GOT3 (cell line): ENCODE measurements at regions not wholly inside any gene's neighbourhood (a gene's known extent, or its start where the extent isn't known, plus 50 kb on each side); places are given as distances from the start of the nearest gene placed in this dataset.

Source experiments
- DNase-seq: peaks from one replicate; lab custom pipeline; 2025; ENCODE audit warnings: mixed read lengths; lab: John Stamatoyannopoulos, UW

- DNase-seq, result no peak
Observed at GRCh38 chr10:10310498-10310897, 707.2 kb upstream of the CELF2 start.

DNA sequence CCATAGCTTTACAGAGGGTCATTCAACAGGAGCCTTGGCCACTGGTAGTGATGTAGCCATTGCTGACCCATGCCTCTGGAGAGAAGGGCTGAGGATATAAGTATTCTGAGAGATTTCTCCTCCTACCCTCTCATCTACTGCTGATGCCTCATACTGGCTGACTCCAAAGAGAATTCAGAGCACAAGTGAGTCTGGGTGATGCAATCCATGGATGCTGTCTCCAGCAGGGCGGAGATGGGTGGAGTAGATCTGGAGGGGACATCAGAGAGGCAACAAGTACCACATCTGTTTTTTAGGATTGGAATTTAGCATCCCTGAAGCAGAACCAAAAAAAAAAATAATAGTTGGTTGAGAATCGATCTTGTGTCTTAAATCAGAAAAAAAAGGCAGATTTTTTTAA is 705.7 kb upstream of the CELF2 start:
- no peak for DNase-seq

DNA sequence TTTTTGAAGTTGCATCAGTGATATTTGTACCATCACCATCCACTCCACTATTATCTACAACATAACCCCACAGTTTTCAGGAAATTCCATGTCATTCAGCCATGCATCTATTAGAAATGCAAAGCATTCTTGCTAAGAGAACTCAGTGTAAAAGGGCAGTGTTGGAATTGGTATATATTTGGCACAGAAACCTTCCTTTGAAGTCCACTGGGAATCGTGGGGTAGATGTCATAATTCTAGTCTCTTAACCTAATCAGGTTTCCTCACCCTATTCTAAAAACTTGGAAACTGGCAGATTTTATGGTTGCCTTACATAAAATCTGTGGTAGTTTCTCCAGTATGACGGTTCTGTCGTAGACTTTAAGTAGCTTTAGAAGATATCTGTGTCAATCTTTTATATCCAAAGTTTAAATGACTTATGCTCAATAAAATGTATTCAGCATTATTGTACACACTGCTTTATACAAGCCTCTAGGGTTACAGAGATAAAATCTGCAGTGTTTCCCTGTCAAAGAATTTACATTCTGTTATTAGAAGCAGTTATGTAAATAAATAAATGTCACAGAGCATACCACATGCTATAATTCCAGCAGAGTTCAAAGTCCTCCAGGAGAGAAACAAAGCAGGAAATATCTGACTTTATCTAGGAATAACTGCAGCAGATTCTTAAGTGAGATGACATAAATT is 704.4 kb upstream of the CELF2 start:
- DNase-seq, result no peak

DNA sequence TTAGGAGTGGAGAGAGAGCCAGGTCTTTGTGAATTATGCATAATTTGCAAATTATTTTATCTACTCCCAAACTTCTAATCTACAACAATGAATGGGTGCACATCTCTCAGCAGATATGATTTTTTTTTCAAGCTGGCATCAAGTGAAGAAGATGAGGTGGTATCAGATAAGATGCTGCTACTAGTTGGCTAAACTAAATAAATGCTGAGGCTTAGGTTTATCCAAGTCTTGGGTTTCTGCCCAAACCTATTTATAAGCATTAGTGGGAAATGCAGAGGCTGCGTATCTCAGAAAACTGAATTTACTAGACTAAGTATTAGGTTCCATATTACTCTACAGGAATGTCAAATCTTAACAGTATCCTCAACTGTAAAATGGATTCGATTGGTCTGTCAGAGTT is 703.0 kb upstream of the CELF2 start:
- DNase-seq, result no peak

DNA sequence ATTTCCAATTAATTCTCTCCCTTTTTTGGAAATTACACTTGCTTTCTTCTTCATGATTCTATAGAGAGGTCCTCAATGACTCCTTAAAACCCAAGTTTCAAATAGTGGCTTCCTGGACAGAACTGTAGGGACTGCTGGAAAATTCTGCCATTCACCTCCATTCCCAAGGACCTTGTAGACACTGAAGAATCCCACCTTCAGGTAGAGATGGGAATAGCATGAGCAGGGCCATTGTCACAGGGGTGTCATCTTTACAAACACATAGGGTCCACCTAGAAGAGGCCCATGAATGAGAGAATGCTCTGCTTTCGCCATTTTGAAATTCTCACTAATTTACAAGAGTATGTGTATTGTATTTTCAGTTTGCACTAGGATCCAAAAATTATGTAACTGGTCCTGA is 701.7 kb upstream of the CELF2 start:
- no peak for DNase-seq

GRCh38 chr10:10317151-10317550 is 700.5 kb upstream of the CELF2 start:
- DNase-seq, result no peak

- DNase-seq, result no peak
Observed at GRCh38 chr10:10318856-10319255, 698.8 kb upstream of the CELF2 start.

- DNase-seq, result no peak
Observed at GRCh38 chr10:10320956-10321355, 696.7 kb upstream of the CELF2 start.

DNA sequence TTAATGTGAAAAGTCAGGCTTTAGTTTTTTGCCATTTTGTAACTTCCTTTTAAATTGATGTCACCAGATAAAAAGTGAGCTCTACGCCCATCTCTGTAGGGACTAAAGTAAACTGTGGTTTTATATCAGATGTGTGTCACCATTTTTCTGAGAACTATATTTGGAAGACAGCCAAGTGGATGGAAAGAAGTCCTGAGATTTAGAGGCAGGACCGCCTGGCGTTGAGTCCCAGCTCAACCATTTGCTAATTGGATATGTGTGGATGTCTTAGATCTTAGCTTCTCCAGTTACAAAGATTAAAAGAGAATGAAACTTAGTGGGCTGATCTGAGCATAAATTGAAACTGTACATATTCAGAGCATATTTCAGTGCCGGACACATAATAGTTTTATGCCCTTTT is 691.6 kb upstream of the CELF2 start:
- no peak for DNase-seq

DNA sequence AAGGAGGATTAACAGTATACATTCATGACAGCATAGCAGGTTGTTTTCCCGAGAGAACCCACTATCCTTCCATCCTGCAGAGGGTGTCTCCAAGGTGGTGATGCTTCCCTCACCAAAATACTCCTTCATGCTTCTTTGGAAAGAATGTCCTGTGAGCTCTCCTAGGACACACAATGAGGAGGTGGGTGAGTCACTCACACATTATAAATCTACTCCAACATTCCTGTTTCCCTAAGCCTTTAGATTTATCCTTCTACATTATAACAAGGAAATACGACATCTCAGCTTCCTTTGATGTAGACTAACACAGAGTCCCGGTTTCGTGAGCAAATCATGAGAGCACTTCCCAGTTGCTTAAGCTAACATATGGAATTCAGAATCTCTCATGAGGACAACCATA is 689.7 kb upstream of the CELF2 start:
- no peak for DNase-seq

DNA sequence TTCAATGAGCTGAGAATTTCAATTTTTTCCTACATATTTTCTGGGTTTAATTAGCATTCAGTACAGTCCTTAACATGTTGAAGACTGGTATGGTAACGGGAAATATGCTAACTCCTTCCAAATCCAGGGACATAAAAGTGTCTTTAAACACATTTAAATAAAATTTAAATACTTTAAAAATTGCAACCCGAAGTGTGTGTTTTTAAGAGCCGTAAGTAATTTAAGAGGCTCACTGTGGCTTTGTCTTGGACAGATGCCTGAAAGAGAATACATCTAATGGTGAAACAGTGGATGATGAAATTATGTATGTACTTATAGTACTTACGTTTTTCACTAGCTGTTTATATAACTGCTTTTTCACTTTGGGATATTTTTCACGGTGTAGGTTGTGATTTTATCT is 687.3 kb upstream of the CELF2 start:
- no peak for DNase-seq

DNA sequence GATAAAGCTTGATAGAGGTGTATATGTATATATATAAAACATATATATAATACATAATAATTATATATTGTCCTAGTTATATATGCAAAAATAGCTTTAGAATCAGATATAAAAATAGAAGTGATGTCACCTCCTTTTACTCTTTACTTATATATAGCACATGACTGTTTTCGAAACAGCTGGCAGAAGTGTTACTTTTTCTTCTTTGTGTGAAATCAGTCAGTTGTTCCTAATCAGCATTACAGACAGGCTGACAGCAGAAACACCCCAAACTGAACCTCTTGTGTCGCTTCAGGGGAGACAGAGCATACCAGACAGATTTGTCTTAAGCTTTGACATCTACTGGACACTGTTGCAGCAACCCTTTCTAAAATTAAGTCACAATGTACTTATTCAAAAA is 684.9 kb upstream of the CELF2 start:
- DNase-seq, result no peak

GRCh38 chr10:10333622-10334021 is 684.0 kb upstream of the CELF2 start:
- no peak for DNase-seq

DNA sequence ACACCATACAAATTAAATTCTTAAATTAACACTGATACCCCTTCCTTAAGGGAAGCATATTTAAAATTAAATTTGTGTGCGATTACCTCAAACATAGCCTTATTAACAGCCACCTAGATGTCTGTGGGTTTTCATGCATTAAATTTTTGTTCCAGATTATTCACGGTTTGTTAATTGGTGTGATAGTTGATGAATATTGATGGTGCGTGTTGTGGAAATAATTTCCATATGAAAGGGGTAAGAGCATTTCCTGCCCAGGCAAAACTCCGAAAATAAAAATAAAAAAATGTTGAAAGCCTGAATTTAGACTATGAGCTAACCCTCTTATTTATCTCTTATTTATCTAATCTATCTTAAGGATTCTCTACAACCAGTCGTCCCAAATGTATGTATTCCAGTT is 679.3 kb upstream of the CELF2 start:
- DNase-seq, result no peak

GRCh38 chr10:10346390-10347150 is 671.1 kb upstream of the CELF2 start:
- DNase-seq, result no peak

GRCh38 chr10:10350050-10350449 is 667.6 kb upstream of the CELF2 start:
- DNase-seq, result no peak

DNA sequence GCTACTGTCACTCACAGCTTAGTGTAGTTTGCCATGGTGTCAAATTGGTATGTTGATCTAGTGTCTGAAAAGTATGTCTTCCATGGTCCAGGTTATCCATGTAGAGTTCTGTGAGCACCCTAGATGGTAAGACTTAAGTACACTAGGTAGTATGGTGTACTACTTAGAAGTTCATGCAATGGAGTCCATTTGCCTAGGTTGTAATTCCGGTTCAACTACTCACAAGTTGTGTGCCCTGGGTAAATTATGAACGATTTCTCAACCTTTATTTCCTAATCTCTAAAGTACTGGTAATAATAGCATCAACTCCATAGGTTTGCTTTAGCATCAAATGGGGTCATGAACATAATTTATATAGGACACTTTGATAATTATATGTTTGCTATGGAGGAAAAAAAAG is 666.2 kb upstream of the CELF2 start:
- DNase-seq, result no peak

DNA sequence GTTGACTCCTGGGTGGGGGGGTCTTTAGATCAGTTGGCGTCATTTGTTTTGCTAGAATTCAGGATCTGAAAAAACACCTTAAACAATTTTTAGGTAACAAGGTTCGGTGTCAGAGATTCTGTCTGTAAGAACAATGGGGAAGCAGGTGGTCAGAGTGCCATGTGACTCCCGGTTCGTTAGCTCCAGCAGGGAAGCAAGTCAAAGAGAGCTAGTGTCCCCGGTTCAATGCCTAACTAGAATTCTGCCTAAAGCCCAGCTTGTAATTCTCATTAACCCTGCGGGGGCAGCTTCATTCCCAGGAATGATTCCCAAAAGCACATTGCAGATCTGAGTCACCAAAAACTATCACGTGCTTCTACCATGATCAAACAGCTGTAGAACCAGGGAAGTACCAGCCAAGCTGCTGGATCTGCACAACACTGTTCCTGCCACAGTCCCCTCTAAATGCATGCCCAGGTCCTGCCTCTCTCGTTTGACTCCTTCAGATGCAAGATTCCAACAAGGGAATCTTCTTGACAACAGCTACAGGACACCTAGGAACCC is 664.3 kb upstream of the CELF2 start:
- DNase-seq, result no peak

GRCh38 chr10:10359263-10359662 is 658.4 kb upstream of the CELF2 start:
- no peak for DNase-seq

DNA sequence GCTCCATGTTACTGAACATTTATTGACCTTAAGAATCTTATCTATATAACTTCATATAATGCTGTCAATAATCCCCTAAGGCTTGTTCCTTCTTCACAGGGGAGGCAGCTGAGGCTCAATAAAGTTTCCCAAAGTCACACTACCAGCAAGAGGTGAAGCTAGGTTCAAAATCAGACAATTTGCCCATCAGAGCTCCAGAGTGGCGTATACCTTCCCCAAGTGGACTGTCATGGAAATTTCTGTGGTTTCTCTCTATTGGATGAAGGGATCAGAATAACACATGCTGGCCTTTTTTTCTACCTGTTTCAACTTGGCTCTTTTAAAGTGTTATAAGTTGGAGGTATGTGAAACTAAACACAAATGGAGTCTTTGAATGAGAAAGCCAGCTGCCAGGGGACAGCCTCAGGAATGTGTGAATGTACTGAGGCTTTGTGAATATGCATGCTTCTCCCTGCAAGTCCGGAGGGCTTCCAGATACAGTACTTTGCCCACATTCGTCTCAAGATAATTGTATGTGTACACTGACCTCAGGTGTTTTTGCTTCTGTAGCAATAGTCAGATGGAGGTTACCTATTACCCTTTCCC is 656.3 kb upstream of the CELF2 start:
- DNase-seq, result no peak

GRCh38 chr10:10362800-10363199 is 654.9 kb upstream of the CELF2 start:
- DNase-seq, result no peak

- DNase-seq, result no peak
Observed at GRCh38 chr10:10363217-10363616, 654.5 kb upstream of the CELF2 start.

DNA sequence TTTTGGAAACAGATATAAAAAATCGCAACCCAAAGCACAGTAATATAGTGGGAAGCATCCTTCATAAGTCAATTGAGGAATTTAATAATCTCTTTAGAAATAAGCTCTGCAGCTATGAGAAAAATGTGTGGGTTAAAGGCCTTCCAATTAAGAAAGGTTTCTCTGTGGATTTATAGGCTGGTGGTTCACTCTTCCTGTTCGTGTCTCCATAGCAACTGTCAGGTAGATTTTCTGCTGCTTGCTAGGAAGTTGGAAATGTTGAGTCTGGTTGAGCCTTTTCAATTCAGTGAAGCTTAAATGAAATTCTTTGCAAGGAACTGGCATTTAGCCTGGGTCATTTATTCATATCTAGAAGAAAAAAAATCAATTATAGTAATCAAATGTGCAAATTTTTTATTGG is 652.8 kb upstream of the CELF2 start:
- no peak for DNase-seq
